ENCODE measurements at regions not wholly inside any gene's neighbourhood (a gene's known extent, or its start where the extent isn't known, plus 50 kb on each side); places are given as distances from the start of the nearest gene placed in this dataset.
"Not testable (repeated sequence)": the region's sequence is repeated elsewhere in the genome, so short reads cannot be mapped to it uniquely, and the experiment has no call there.

DNA sequence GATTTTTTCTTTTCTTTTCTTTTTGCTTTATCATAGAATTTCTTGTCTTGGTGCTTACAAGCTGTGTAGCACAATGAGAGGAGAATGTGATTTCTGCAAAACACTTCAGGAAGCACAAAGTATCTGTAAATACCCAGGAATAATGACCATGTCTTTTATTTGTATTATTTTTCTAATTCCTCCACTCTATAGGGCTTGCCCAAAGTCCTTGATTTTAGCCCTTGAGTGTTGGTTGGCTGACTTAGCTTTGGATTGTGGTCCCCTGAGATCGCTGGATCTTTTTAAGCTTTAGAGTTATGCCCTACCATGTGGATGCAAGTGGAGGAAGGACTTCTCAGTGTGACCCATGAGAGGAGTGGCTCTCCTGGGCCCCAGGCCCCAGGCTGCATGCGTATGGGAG, 52.2 kb downstream of the HOXC4 start:
- DNase-seq, result not testable (repeated sequence)

DNA sequence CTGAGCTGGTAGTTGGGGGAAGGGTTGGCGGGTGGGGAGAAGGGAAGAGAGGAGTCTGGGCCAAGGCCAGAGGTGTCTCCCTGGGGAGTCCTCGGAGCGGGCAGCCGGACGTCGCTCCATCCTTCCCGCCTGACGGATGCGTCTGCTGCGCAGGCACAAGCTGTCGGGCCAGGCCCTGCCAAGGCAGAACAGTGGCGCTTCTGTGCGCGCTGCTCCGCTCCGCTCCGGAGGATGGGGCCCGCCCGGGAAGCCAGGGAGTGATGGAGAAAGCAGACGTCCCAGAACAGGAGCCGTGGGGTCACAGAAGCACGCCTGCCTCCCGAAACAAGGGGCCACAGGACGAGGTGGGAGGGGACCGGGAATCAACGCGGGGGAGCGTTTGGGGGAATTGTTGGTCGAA, 52.6 kb downstream of the HOXC4 start:
- DNase-seq, result not testable (repeated sequence)

DNA sequence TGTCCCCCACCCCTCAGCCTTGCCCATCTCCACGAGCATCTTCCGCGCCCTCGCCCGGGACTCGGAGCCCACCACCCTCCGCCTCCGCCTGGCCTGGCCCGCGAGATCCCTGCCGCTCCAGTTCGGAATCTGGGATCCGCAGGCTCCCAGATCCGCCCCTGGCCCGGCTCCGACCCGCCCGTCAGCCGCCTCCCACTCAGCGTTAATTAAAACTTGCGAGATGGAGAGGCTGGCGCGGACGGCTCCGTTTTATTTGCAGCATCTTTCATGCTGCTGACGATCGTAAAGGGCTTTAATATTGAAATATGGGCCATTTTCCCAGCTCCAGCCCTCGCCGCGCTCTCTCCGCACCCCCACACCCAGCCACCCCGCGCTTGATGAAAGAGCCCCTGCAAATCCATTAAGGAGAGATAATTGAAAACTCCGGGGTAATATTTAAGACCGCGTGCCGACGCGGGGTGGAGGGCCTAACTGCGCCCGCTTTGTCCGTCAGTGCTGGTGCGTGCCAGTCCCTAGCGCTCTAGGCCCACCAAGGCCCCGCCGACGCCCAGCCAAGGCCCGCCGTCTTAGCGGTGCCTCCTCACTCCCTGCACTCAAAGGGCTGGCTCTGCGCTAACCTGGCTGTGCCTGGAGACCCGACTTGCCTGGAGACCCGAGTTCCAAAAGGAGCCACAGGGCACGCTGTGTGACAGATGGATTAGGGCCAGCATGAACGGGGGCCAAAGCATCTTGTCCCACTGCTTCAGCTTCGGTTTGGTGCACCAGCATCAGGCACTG, 53.4 kb downstream of the HOXC4 start:
- DNase-seq, result not testable (repeated sequence)

DNA sequence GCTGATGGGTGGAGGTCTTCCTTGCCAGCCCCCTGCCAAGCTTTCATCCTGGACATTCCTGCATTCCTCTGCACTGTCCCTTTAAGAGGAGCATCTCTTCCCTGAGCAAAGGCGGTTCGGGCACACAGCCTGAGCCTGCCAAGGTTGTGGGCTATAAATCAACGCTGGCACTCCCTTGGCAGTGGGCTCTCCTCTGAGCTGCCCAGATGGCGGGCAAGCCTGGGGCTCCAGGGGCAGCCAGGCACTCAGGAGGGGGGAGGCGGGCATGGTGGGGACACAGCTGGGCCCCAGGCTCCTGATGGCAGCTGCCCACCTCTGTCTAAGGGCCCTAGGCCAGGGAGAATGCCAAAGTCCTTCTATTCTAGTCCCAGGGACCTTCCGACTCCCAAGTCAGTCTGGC, 58.7 kb downstream of the HOXC4 start:
- not testable (repeated sequence) for DNase-seq

DNA sequence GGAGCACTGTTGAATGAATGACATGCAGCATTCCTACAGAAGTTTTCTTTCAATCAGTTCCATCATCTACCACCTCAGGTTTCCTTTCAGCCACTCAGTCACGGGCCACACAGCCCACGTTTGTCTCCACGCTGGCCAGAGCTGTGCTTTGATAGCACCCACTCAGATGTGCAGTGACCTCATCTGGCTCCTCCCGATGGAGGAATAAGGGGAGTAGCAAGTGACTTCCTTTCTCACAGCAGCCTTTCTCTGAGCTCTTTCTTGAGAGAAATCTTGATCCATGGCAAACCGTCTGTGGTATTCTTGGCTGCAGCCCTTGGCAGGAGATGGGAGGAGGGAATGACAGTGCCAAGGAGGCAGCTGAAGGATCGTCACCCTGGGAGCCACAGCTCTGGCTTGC, 62.4 kb downstream of the HOXC4 start:
- DNase-seq, result not testable (repeated sequence)

DNA sequence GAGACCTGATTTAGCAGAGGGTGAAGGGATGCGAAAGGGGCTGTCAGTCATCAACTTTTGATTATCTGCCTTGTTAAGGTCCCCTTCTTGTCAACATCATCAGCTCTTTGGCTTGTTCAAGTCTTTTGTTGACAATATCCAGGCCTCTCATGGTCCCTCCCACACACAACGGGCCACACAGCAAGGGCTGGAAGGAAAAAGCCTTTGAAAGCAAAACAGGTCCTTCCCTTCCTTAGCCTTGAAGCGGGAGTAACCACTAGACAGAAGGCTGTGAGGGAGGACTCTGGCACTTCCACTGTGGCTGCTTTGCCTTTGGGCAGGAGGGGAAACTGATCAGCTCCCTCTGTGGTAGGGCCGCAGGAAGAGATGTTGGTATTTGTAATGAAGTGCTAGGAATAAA, 63.8 kb downstream of the HOXC4 start:
- DNase-seq, result not testable (repeated sequence)

DNA sequence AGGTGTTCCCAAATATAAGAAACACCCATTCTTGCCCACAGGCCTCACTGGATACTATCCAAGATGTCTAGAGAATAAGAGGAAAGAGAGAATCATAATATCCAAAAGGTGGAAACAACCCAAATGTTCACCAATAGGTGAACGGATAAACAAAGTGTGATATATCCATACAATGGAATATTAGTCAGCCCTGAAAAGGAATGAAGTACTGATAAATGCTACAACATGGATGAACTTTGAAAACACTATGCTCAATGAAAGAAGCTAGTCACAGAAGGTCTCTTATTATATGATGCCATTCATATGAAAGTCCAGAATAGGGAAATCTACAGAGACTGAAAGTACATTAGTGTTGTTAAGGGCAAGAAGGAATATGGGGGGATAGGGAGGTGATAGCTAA, 65.4 kb downstream of the HOXC4 start:
- not testable (repeated sequence) for DNase-seq

DNA sequence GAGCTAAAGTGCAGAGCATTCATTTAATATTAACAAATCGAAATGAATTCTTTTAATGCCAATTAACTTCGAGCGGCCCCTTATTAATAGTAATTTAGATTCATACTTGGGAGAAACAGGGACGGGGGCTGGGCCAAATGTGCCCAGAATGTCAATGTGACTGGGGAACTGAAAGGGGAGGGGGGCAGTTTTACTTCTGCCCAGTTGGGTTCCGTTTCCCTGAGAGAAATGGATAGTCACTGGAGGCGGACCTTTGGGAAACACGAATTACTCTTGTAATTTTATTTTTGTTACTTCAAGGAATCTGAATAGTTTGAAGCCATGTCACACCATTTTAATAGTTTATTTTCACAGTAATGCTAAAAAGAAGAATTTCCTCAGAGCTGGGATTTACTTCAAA, 64.8 kb downstream of the SMUG1 start:
- DNase-seq, result not testable (repeated sequence)

DNA sequence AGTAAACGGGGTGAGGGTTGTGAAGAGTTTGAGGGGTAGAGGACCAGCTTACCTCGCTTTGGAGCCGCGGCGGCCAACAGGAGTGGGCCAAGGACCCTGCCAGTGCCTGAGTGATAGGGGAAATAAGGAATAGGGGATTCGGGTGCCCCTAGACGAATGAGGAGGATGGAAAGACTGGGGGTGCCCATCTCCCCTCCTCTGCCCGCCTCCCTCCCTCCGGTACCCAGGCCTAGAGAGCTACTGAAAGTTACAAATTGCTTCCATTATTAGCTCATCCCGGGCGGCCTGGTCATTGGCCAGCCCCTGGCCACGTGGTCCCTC, 63.1 kb downstream of the SMUG1 start:
- DNase-seq, result not testable (repeated sequence)

DNA sequence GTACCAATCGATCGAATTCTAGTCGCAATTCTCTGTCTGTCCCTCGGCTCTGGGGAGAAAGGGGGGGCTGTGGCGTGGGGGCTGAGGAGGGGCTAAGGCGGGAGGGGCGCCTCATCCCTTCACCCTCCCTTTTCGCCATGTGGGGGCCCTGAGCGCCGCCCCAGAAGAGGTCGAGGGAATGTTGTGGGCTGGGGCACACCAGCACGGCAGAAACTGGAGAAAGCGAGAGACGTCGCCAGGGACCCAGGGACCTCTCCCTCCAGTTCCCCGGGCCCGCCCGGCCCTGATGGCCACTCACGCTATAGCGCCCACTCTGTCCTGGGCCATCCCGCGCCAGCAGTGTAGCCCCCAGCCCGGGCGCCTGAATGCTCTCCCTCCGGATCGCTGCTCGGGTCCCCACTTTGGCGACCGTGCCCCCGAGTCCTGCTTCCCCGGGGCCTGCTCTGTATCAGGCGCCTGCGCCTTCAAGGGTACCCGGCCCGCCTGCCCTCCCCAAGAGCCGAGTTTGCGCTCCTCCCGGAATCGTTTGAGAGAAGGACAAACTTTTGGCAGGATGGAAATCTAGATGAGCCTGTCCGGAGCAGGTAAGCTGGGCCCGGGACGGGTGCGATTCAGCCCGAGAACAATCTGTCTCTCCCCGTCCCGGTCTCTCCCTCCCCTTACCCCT, 62.6 kb downstream of the SMUG1 start:
- no peak for DNase-seq

DNA sequence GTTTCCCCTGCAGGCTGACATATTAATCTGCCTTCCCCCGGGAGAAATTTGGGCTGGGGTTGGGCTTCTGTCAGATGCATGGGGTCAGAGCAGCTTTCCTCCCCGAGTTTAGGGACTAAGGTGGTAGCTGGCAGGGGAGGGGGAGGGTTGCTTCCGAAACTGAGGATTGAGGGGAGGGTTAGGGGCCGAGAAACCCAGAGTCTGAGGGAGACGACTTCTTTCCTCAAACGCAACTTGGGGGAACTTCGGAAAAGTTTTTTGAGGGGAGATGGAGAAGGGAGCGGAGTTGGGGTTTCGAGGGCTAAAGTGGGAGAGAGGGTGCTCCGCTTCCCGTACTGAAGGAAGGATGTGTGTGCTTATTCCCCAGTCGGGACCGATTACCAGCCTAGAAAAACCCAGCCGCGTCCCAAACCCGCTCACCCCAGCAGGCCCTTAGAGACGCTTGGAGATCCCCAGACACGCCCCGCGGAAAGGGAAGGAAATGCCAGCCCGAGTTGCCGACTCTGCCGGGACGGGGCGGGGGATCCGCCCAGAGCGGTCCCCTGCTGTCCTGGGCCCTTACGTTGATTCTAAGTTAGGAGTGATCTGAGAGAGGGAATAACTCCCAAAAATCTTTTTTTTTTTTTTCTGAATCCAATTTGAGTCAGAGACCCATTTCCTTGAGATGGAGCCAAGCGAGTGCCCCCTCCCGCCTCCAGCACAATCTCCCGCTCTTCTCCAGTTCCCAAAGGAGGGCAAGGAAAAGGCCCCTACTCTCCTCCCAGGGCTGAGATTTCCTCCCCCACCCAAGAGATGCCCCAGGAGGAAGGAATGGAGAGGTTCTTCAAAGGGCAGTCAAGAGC, 61.9 kb downstream of the SMUG1 start:
- peak; percentile 10 for DNase-seq

DNA sequence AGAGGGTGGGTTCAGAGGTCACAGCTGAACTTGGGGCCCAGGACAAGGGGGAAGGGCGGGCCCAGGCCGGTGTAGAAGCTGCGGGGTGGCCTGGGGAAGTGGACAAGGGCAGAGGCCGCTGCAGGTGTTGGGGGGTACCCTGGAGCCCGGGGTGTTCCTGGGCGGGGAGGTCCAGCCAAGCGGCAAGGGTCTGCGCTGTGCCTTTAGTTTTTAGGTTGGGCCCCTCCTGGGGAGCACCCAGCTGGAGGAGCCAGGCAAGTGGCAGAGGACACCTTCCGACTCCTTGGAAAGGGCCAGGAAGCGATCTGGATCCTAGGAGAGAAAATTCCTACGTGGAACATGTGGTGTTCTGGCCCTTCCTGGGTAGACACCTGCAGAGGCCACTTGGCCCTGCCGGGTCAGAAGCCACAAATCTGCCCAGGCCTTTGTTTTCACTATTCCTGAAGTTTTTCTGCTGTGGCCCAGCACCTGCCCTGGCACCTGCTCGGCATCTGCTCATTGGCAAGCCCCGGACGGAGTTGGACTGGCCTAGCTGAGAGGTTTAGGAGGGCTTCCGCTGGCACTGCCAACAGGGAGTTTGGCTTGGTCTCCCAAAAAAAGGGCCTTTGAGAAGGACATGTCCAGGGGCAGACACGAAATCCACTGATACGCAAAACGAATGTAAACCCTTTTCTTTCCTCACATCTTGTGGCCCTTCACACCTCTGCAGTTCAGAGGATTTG, 61.1 kb downstream of the SMUG1 start:
- no peak for DNase-seq

DNA sequence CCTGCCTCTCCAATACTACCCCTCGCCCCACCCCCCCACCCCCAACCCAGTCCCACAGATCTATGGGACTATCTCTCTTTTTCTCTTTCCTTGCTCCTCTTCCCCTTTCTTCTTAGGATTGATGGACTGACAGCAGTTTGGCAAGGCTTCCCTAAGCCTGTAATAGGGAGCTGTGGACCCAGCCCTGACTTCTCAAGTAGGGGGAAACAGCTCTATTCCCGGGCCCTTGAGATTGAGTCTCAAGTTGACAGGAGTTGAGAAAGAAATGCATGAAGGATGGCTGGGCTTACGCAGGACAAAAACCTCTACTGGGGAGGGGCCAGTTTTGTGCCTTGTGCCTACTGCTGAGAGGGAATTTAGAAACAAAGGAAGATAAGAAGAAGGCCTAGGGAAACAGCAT, 60.4 kb downstream of the SMUG1 start:
- no peak for DNase-seq

DNA sequence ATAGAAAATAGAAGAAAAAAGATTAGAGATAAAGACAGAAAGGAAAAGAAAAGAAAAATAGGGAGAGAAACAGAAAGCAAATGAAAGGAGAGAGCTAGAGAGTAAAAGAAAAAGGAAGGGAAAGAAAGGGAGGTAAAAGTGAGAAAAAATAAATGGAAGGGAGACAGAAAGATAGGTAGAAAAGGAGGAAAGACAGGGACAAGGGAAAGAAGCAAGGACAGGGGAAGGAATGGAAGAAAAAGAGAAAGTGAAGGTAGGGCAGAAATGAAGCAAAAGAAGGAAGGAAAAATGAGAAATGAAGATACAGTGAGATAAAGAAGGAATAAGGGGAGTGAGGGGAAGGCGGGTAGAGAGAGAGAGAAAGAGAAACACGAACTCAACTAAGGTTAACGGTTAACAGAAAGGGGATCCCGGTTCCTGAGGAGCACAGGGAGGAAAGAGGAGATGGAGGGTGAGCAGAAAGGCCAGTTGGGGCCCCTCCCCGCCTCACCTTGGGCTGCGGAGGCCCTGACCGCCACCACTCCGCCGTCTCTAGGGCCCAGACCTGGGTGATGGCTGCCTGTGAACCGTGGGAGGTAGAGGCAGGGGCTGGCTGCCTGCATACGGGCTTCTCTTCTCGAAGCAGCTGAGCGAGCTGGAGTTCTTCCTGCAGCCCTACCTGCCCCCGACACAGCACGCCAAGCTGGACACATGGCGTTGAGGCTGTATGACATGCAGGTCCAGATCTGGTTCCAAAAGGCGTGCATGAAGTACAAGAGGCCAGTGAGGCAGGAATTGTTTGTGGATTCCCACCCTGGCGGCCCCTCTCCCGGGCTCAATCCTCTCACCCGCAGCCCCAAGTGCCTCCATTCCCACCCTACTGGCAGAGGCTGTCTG, 59.5 kb downstream of the SMUG1 start:
- no peak for DNase-seq
